Bone marrow (tissue), 2 donors: ENCODE measurements at regions not wholly inside any gene's neighbourhood (a gene's known extent, or its start where the extent isn't known, plus 50 kb on each side); places are given as distances from the start of the nearest gene placed in this dataset.

Source experiments
- DNase-seq, 2 donors: peaks; one replicate each; lab custom pipeline; 2025; lab: John Stamatoyannopoulos, UW

DNA sequence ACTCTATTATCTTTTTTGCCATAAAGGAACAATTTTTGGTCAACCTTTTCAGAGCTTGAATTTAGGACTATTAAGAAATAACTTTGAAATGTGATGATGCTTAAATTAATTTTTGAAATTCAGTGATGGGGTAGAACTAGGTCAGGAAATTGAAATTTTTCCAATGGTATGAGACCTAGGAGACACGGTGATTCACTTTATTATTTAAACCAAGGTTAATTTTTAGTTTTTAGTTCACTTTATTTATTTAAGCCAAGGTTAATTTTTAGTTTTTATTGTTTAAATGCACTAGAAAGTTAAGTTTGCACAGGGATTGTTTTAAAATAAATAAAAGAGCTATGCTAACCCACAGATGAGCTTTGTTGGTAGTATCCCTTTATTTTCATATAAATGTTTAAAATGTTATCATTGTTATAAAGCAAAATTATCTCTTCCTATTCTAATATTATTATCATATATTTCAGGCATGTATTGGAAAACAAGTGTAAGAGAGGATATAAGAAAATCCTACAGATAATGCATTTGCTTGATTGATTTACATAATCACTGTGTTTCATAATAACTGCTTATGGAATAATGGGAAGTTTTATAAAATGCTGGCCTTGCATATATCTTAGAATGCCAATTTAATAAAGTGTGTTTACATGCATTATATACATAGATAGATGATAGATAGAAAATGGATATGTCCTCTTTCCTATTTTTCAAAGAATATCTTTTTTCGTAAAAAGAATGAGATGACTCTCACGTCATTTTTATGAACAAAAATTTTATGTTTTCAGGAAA is 163.6 kb downstream of the HGF start:
- DNase-seq: no peak

DNA sequence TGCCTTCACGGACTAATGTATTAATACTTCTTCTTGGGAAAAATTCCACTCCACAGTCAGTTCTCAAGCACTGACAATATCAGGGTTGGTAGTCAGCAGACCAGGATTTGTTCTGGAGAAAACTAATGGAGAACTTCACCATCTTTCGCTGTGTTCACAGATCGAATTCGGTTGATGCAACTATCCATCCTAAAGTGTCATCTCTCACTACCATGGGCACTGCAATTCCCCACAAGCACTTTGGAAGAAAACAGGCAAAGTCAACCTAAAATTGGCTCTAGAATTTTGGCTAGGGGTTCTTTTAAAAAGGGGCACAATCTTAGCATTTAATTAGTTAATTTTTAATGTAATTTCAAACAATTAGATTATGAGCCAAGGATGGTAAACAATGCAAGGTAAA is 164.4 kb downstream of the HGF start:
- no peak for DNase-seq

DNA sequence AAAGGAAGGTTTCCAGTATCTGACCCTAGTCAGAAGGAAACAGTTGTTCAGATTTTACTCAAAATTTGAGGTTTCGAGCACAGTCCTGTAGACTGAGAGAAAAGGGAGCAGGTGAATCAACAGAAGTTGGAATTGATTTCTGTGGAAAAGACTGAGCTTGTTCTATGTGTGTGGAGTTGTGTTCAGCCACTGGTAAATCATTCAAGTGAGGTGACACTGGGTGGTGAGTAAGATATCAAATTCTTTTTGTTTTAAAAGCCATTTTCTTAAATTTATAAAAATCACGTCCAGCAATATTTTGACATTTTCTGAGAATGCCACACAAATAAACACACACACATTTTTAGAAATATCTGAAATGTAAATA is 165.1 kb downstream of the HGF start:
- DNase-seq: no peak

DNA sequence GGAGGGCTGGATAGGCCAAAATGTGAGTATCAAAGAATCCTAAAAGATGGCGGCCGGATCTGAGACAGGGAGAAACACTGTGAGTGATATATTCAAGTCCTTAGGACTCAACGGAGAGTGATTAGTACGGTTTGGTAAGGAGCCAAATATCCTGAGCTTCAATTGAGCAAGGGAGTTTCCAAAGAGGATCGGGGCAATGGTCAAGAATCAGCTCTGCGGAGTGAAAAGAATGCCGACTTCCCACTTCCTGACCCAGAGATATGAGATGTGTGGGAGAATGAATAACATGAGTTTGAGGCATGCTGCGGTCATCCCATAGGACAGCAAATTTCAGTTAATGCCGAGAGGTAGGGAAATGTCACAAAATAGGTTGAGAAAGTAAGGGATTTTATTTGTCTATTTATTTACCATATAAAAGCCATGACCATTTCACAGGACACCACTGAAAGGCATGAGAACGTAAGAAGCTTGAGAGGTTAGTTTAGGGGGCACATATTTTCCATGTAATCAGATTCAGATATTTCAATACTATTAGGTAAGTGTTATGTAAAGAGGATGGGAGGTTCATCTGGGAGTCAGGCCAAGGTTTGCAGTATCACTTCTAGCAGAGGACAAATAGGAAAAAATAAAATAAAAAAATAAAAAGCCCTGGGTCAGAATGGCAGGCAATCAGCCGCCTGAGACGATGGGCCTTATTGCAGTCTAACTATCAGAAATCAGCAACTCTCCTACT is 165.6 kb downstream of the HGF start:
- no peak for DNase-seq

DNA sequence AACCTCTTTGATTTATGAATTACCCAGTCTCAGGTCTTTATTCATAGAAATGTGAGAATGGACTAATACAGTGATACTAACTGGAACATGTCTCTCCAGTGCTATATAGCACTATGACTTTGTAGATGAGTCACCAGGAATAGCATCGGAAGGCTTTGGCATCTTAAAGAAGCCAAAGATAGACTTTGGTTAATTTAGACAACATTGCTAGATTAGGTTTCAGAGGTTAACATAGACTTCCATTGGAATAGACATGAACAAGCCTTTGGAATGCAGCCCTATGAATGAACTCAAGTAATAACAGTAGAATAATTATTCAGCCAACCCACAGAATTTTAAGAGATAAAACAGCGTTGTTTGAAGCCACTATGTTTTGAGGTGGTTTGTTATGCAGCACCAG is 169.2 kb downstream of the HGF start:
- no peak for DNase-seq

DNA sequence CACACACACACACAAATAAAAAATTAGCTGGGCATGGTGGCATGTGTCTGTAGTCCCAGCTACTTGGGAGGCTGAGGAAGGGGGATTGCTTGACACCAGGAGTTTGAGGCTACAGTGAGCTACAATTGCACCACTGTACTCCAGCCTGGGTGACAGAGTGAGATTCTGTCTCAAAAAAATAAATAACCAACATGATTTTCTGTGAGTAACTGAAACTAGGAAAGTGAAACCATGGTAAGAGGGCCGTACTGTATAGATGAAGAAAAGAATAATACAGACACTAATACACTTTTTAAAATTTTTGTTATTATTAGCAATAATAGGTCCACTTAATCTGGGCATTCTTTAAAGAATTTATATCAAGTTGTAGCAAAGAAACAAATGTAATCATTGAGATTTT is 170.9 kb downstream of the HGF start:
- no peak for DNase-seq

DNA sequence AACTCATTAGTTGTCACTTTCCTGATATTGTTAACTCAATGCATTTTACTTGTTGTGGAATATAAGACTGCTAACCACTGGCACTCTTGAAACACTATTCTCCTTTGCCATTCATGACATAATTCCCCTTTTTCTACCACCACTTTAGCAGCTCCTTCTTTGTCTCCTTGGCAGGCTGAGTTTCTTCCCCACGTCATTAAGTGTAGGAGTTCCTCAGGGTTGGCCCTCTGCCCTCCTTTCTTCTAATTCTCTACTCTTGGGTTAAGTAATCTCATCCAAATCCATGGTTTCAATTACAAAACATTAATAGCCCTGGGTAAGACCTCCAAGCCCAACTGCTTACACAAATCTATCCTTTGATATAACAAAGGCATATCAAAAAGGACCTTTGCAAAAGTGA is 175.1 kb downstream of the HGF start:
- DNase-seq: no peak

DNA sequence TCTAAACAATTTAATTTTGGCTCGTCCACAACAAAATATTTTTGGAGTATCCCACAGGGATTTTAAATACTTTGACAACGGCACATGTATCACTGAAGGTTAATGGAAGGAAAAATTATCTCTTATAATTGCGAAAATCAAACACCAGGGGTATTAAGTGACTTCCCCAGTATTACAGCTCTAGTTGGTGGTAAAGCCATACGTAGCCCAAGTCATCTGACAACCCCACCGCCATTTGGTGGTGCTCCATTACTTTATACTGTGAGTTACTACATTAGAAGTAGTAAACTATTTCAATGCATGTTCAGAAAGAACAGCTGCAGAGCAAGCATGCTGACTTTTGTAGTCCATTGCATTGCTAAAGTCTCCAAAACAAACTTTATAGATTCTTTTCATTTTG is 179.7 kb downstream of the HGF start:
- DNase-seq: no peak

DNA sequence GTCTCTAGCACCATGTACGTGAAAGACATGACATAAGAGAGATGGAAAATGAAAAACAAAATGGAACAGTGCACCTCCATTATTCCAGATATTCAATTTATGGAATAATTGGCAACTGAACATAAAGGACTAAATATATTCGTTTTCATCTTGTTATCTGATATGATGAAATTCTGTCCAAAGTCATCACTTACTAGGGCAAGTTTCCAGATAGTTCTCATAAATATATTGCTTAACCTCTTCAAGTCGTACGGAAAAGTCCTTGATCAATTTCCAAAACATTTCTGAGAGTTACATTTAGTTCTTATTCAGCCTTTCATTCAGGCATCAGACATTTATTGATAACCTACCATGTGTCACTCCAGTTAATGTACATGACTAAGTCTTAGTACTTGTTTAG is 185.2 kb downstream of the HGF start:
- no peak for DNase-seq

DNA sequence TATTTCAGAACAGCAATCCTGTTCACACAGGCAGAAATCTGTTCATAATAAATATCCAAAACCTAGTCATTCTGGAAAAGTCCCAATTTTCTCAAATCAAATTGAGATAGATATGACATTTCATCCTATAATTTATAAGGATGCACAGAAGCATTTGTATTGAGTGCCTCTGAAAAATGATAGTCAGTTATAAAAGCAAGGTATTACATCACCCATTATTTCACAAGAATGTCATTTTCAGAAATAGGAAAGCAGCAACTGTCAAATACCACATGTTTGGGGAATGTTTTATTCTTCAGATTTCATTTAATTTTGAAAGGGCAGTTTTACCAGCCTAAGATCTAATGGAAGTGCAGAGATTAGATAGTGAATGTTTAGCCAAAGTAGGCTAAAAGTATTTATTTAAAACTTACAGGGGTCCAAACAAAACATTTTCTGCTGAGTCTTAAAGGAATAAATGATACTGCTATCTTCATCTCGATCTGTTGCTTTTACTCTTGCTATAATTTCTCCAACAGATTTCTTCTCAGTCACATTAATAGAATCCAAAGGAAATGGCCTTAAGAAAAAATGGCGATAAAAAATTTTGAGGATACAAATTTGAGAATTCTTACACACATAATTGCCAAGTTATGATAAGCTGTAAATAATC is 185.8 kb downstream of the HGF start:
- no peak for DNase-seq

DNA sequence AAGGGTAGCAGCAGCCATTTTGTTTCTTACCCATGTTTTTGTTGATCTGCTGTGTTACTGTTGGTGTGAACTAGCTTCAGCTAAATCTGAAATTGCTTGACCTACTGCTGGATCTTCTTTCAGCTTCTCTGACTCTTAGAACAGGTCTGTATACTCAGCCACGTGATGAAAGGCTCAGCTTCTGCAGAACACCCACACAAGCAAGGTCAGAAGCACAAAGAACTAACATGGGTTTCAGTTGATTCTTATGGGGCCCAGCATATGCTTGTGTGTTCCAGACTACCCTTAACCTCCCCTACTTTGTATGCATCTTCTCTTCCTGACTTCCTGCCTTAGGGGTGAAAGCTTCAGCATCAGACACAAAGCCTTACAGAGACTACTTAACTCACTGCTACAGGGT is 186.8 kb downstream of the HGF start:
- DNase-seq: no peak

DNA sequence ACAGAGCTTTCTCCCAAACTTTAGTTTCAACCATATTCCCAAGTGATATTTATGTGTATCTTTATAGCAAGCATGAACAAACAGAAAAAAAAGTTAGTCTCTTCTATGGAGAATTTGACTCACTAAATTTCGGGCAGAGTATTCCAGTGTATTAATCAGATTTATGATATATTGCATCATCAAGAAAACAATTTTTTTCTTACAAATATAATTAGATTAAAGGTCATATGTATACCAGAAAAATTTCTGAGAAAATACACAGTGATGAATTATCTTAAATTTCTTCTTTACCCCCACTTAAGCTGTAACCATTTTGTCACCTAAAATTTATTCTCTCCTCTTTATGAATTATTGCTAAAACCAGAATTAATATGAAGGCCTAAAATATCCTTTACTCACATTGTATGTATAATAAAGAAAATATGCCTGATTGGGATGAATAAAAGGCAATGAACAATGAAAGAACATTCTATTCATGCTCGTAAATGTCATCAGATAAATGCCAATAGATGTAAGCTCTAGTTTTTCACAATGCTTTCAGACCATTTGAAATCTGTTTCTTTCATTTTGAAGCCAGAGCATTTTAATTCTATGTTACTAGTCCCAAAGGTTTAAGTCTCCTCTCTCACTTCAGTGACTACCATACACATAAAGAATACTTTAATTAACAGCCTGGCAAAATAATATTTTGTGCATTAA is 192.1 kb downstream of the HGF start:
- DNase-seq: no peak

DNA sequence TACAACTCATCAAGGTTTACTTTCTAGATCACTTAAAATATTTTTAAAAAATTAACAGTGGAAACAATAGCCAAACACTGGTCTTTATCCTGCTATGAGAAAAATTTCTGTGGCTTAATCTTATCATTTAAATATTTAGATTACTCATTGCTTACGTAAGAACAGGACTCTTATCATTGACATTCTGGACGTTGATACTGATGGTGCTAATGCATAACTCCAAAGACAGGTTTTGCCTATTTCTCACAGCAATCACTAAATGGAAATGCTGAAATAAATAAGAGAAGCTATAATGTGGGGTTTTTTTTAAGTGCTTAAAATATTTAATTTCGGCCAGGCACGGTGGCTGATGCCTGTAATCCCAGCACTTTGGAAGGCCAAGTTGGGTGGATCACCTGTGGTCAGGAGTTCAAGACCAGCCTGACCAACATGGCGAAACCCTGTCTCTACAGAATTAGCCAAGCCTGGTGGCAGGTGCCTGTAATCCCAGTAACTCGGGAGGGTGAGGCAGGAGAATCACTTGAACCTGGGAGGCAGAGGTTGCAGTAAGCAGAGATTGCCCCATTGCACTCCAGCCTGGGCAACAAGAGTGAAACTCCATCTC is 195.0 kb downstream of the HGF start:
- no peak for DNase-seq

DNA sequence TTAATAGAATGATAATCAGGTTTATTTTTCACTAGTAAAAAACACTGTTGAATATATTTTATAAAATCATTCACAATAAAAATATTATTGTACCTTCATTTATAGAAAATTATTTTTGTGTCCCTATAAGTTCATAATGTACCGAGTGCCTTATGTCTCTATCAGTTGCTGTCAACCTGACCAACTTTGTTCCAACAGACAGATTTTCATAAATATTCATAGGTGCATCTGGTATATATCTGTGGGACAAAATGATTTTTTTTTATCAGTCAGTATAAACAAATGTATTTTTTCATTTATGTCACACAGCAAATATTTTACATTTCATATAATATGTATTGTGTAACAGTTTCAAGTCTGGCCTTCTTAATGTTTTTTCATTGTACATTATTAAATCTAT is 195.9 kb downstream of the HGF start:
- DNase-seq: no peak

DNA sequence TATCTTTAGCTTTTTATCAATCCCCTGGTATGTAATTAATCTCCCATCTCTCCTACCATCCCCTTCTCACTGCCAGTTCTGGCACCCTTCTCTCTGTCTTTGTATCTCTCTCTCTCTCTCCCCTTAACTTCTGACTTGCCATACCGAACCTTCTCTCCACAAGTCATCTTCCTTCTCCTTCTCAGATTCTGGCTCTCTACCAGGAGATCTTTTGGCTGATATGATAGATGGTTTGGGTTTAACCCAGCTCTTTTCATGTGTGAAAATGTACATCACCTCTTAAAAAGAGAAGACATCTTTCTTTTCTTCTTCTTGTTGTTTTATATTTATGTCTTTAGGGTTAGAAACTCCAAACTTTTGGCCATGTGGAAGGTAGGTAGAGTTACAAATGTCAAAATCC is 196.7 kb downstream of the HGF start:
- DNase-seq: no peak

DNA sequence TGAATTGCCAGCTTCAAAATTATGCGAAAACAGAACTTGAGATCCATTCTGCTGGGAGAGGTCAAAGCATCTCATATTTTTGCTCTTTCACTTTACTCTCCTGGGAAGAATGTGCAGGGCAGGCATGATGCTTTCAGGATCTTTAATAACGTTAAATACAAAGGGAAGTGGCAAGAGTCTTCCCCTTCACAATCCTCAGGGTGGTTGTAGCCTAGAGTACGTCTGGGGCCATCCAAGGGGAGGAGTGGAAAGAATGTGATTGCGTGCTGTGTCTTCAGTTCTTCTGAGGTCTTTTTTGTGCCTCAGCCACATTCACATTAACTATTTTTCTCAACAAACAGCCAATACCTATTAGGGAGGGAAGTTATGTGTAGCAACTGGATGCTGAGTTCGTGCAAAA is 207.3 kb downstream of the HGF start:
- no peak for DNase-seq

DNA sequence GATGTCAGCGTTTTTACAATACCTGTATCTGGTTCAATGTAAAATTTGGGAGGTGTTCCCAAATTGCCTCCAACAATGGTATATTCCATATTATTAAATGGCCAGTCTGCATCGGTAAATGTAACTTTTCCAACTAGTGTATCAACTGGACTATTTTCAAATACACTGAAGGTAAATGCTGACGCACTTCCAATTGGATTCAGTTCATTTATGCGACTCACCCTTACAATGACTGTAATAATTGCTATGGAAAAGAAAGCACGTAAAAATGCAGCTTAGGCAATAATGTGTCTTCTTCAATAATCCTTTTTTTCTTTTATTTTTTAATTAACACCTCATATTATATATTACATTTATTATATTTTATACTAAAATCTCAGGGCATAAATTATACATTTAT is 209.1 kb downstream of the HGF start:
- DNase-seq: no peak

DNA sequence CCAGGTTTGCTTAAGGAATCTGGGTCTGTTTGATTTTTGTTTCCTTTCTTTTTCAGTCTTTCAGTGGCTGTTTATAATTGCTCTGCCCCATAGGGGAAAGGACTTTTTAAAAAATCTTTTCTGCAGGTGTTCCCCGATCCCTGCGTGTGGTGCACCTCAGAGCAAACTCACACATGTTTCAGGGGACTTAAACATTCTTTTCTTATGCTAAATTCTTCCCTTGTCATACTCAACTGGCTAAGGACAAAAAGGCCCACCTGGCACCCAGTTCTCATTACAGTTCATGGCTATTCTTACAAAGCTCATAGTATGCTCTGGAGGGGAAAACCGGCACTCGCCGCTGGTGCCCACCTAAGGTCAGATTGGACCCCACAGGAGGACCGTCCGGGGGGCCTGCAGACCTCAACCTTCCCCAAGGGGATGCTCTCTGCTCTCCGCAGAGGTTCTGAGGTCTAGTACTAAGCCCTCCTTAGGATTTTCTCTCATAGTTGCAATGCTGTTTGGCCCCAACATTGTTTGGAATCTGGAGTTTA is 220.3 kb downstream of the HGF start:
- DNase-seq: no peak

DNA sequence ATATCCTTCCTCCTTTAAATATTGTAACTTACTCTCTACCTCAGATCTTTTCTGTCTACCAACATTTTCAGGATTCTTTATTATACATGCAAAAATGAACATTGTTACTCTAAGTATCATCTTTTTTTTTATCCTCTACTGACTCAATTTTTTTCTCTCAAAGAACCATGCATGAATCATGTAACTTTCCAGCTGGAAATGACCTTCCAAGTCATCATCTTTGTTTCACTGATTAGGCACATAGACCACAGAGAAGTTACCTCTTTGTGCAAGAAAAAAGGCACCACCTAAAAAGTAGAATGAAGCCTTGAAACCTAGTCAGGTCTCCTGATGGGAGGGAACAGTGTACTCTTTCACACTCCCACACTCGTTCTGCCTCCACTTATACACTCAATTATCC is 234.9 kb downstream of the HGF start:
- DNase-seq: no peak

DNA sequence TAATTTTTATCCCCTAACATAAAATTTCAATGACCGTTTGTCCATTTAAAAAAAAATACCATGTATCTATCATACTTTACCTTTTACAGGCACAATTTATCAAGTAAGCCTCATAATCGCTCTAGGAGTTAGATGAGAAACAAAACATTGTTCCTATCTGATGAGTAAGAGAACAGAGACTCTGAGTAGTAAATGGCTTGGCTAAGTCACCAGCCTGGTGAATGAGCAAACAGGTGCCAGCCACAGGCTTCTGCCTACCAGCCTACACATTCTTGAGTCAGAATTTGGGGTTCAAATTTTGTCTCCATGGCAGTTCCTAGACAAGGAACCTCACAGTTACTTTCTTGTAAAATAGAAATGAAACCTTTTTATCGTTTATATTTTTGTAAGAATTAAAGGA is 235.4 kb downstream of the HGF start:
- no peak for DNase-seq

DNA sequence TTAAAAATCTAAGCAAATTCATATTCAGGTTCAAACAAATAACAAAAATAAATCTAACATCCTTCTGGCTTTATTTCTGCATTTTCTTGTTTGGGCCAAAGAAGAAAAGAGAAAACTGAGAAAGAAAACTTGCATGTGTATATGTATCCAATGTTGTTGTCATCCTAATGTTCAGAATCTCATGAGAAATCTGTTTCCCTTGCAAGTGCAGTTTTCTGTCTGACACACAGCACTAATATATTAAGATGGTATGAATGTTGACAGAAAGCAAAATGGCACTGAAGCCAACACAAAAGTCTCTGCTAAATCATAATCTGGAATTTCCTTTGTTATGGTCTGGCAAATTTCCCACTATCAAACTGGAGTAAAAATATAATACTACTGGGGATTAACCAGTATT is 235.9 kb downstream of the HGF start:
- DNase-seq: no peak

DNA sequence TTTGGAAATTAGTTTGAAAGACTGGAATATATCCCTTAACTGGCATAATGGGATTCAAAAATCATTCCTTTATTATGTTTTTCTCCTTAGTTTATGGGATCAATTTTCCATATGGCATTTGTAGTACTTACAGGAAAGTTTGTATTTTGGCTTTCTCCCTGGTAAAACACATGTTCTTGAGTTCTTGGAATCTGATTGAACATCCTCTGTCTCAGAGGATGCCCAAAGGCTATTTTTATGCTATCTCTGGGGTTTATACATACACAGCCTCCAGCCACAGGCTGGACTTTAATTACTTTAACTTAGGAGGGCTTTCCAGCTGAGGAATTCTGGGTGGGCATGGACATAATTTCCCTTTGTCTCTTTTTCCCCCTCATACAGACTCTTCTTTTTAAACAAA is 236.4 kb downstream of the HGF start:
- DNase-seq: no peak
